ENCODE measurements at regions not wholly inside any gene's neighbourhood (a gene's known extent, or its start where the extent isn't known, plus 50 kb on each side); places are given as distances from the start of the nearest gene placed in this dataset.
"Not testable (repeated sequence)": the region's sequence is repeated elsewhere in the genome, so short reads cannot be mapped to it uniquely, and the experiment has no call there.

- in situ Hi-C loops (cut with HindIII; ENCODE audit: low pct_ligation_motif_present, low pct_unique_long_range_greater_than_20kb, low sequenced_read_pairs): no loop called here
- DNase-seq: no peak
Measured at GRCh38 chr2:192578780-192579179, 384.0 kb upstream of the TMEFF2 start.

- DNase-seq: no peak
- in situ Hi-C loops (cut with HindIII; ENCODE audit: low pct_ligation_motif_present, low pct_unique_long_range_greater_than_20kb, low sequenced_read_pairs): no loop called here
Measured at GRCh38 chr2:192577706-192578105, 383.0 kb upstream of the TMEFF2 start.

GRCh38 chr2:192574552-192574951 is 379.8 kb upstream of the TMEFF2 start:
- DNase-seq: no peak
- in situ Hi-C loops (cut with HindIII; ENCODE audit: low pct_ligation_motif_present, low pct_unique_long_range_greater_than_20kb, low sequenced_read_pairs): no loop called here

GRCh38 chr2:192571636-192572035 is 376.9 kb upstream of the TMEFF2 start:
- no peak for DNase-seq
- in situ Hi-C loops (cut with HindIII; ENCODE audit: low pct_ligation_motif_present, low pct_unique_long_range_greater_than_20kb, low sequenced_read_pairs): no loop called here

GRCh38 chr2:192570788-192571187 is 376.1 kb upstream of the TMEFF2 start:
- DNase-seq: no peak
- in situ Hi-C loops (cut with HindIII; ENCODE audit: low pct_ligation_motif_present, low pct_unique_long_range_greater_than_20kb, low sequenced_read_pairs): no loop called here

- in situ Hi-C loops (cut with HindIII; ENCODE audit: low pct_ligation_motif_present, low pct_unique_long_range_greater_than_20kb, low sequenced_read_pairs): no loop called here
- no peak for DNase-seq
Measured at GRCh38 chr2:192566863-192567262, 372.1 kb upstream of the TMEFF2 start.

GRCh38 chr2:192560326-192560725 is 365.6 kb upstream of the TMEFF2 start:
- DNase-seq: no peak
- in situ Hi-C loops (cut with HindIII; ENCODE audit: low pct_ligation_motif_present, low pct_unique_long_range_greater_than_20kb, low sequenced_read_pairs): no loop called here

GRCh38 chr2:192559587-192559986 is 364.9 kb upstream of the TMEFF2 start:
- no peak for DNase-seq
- in situ Hi-C loops (cut with HindIII; ENCODE audit: low pct_ligation_motif_present, low pct_unique_long_range_greater_than_20kb, low sequenced_read_pairs): no loop called here

- in situ Hi-C loops (cut with HindIII; ENCODE audit: low pct_ligation_motif_present, low pct_unique_long_range_greater_than_20kb, low sequenced_read_pairs): no loop called here
- DNase-seq: no peak
Measured at GRCh38 chr2:192558637-192559036, 363.9 kb upstream of the TMEFF2 start.

GRCh38 chr2:192555740-192556139 is 361.0 kb upstream of the TMEFF2 start:
- in situ Hi-C loops (cut with HindIII; ENCODE audit: low pct_ligation_motif_present, low pct_unique_long_range_greater_than_20kb, low sequenced_read_pairs): no loop called here

GRCh38 chr2:192551760-192552159 is 357.0 kb upstream of the TMEFF2 start:
- DNase-seq: no peak
- in situ Hi-C loops (cut with HindIII; ENCODE audit: low pct_ligation_motif_present, low pct_unique_long_range_greater_than_20kb, low sequenced_read_pairs): no loop called here

More at GRCh38 chr2:192555740-192556139, 361.0 kb upstream of the TMEFF2 start:
- no peak for DNase-seq

GRCh38 chr2:192546565-192546964 is 351.8 kb upstream of the TMEFF2 start:
- in situ Hi-C loops (cut with HindIII; ENCODE audit: low pct_ligation_motif_present, low pct_unique_long_range_greater_than_20kb, low sequenced_read_pairs): no loop called here
- DNase-seq: no peak

- in situ Hi-C loops (cut with HindIII; ENCODE audit: low pct_ligation_motif_present, low pct_unique_long_range_greater_than_20kb, low sequenced_read_pairs): no loop called here
- DNase-seq: no peak
Measured at GRCh38 chr2:192544371-192544955, 349.7 kb upstream of the TMEFF2 start.

GRCh38 chr2:192542148-192543066 is 347.7 kb upstream of the TMEFF2 start:
- DNase-seq; in situ Hi-C loops (cut with HindIII; ENCODE audit: low pct_ligation_motif_present, low pct_unique_long_range_greater_than_20kb, low sequenced_read_pairs): not testable (repeated sequence)

GRCh38 chr2:192539306-192539705 is 344.6 kb upstream of the TMEFF2 start:
- in situ Hi-C loops (cut with HindIII; ENCODE audit: low pct_ligation_motif_present, low pct_unique_long_range_greater_than_20kb, low sequenced_read_pairs): no loop called here

GRCh38 chr2:192536922-192537624 is 342.3 kb upstream of the TMEFF2 start:
- no peak for DNase-seq
- in situ Hi-C loops (cut with HindIII; ENCODE audit: low pct_ligation_motif_present, low pct_unique_long_range_greater_than_20kb, low sequenced_read_pairs): no loop called here

More at GRCh38 chr2:192539306-192539705, 344.6 kb upstream of the TMEFF2 start:
- DNase-seq: no peak

- in situ Hi-C loops (cut with HindIII; ENCODE audit: low pct_ligation_motif_present, low pct_unique_long_range_greater_than_20kb, low sequenced_read_pairs): no loop called here
- no peak for DNase-seq
Measured at GRCh38 chr2:192535956-192536921, 341.5 kb upstream of the TMEFF2 start.

GRCh38 chr2:192534072-192534471 is 339.3 kb upstream of the TMEFF2 start:
- DNase-seq: no peak
- in situ Hi-C loops (cut with HindIII; ENCODE audit: low pct_ligation_motif_present, low pct_unique_long_range_greater_than_20kb, low sequenced_read_pairs): no loop called here

Data from ACHN (cell line).